ENCODE measurements at regions not wholly inside any gene's neighbourhood (a gene's known extent, or its start where the extent isn't known, plus 50 kb on each side); places are given as distances from the start of the nearest gene placed in this dataset.

DNA sequence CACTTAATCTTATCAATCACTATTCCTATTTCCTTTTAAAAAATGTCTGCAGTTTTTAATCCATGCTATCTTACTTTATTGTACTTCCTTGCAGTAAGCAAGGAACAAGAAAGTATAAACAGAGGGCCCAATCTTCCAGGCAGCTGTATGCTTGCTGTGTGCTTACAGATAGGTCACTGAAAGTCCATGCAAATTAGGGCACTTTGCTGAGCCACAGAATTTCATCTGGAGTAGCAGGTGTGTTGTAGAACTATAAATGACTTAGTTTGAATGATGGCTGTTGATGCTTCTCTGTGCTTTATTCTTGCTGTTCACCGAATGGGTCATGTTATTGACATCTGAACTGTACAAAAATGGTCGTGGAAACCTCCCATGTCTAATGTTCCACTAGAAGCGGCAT, 154.6 kb downstream of the ATOH1 start:
- TF ChIP-seq, protein P1, sequence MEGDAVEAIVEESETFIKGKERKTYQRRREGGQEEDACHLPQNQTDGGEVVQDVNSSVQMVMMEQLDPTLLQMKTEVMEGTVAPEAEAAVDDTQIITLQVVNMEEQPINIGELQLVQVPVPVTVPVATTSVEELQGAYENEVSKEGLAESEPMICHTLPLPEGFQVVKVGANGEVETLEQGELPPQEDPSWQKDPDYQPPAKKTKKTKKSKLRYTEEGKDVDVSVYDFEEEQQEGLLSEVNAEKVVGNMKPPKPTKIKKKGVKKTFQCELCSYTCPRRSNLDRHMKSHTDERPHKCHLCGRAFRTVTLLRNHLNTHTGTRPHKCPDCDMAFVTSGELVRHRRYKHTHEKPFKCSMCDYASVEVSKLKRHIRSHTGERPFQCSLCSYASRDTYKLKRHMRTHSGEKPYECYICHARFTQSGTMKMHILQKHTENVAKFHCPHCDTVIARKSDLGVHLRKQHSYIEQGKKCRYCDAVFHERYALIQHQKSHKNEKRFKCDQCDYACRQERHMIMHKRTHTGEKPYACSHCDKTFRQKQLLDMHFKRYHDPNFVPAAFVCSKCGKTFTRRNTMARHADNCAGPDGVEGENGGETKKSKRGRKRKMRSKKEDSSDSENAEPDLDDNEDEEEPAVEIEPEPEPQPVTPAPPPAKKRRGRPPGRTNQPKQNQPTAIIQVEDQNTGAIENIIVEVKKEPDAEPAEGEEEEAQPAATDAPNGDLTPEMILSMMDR (IDR thresholded peaks at IDR 0.05) = no peak

DNA sequence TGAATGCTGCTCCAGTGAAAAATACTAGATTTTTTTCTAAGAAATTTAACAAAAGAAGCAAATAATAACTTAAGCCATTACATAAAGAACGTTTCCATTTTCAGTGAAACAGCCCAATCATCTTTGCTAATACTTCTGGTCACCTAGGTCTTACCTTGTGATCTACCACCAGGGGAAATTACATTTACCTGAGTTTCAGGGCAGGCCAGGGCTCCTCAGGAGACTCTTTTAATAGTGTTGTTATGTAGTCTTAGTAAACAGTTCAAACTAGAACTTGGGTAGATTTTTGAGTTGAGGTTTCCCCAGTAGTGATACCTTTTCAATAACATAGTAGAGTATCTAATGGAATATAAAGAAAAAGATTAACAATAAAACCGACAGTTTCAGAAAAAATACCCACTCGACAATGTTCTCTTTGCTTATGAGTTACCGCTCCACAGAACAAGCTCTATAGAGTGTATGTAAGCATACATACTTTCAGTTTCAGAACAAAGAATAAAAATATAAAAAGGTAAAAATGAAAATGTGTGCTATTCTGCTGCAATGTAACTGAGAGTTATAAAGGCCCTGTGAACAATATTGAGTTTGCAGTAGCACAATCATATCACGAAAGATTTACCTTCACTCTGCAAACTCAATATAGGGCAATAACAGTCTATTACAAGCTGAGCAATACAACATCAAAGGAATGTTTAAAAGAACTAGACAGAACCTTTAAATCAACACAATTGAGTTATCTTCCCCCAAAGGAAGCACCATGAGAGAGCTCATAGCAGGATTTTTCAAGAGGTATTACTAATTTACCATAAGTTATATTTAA, 165.8 kb downstream of the ATOH1 start:
- TF ChIP-seq, protein P1 (IDR thresholded peaks at IDR 0.05) = no peak

DNA sequence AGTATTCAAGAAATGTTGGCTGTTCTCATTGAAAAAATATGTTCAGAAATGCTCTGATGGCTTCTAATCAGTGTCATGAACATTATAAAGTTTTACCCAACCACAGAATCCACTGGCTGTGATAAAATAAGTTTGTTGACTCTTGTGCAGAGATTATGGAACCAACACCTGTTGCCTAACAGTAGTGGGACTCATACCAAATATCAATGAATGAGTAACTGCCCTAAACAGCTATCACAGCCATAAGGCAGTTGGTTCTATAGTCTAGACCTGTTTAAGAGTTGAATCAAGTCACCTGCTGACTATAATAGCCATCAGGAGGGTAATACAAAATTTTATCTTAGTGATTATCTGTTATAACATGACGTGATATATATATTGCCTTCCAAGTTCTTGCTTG, 168.3 kb downstream of the ATOH1 start:
- TF ChIP-seq, protein P1 (IDR thresholded peaks at IDR 0.05) = no peak

GRCh38 chr4:94000559-94000958, 172.0 kb downstream of the ATOH1 start:
- TF ChIP-seq, protein P1 (IDR thresholded peaks at IDR 0.05) = no peak; the same call in 1 of the 2 replicates

GRCh38 chr4:94006932-94007331, 178.4 kb downstream of the ATOH1 start:
- TF ChIP-seq, protein P1 (IDR thresholded peaks at IDR 0.05) = no peak

- TF ChIP-seq, protein P1 (IDR thresholded peaks at IDR 0.05) = no peak
Observed at GRCh38 chr4:94011190-94011589, 182.6 kb downstream of the ATOH1 start.

GRCh38 chr4:94014484-94015136, 186.1 kb downstream of the ATOH1 start:
- TF ChIP-seq, protein P1 (IDR thresholded peaks at IDR 0.05) = no peak

Measured in LNCAP (cell line).